CD4-positive, alpha-beta memory T cell (primary cell): ENCODE measurements at regions not wholly inside any gene's neighbourhood (a gene's known extent, or its start where the extent isn't known, plus 50 kb on each side); places are given as distances from the start of the nearest gene placed in this dataset.
"Not testable (repeated sequence)": the region's sequence is repeated elsewhere in the genome, so short reads cannot be mapped to it uniquely, and the experiment has no call there.

Experiments
- CTCF ChIA-PET: fragments of 350-600 bp; sonication (Branson Sonifier 250); formaldehyde crosslinking; loops from one replicate; lab custom pipeline; 2021; ENCODE audit warnings: inconsistent platforms; ENCODE audit not compliant: partially characterized antibody; lab: Charles Lee
- POLR2A ChIA-PET: fragments of 350-600 bp; sonication (Branson Sonifier 250); formaldehyde crosslinking; loops from one replicate; lab custom pipeline; 2021; ENCODE audit not compliant: partially characterized antibody; lab: Charles Lee
- DNase-seq, 5 donors: peaks; one replicate each; pipeline versions ENCODE4 v3.0.0 to v3.0.0-alpha.2; 2020 to 2022; ENCODE audit warnings: mixed read lengths in 1 of 5
- H3K27ac ChIP-seq: one replicate; pipeline ENCODE4 v1.7.0; 2013; ENCODE audit warnings: low read depth, low read length
- H3K27me3 ChIP-seq: 2 replicates; pipeline ENCODE4 v1.7.0; 2013; ENCODE audit warnings: mild to moderate bottlenecking, low read length, moderate library complexity; ENCODE audit not compliant: insufficient read depth
- H3K36me3 ChIP-seq: 2 replicates; pipeline ENCODE4 v1.7.0; 2013; ENCODE audit warnings: mild to moderate bottlenecking, low read length, moderate library complexity; ENCODE audit not compliant: insufficient read depth
- H3K4me1 ChIP-seq: 2 replicates; pipeline ENCODE4 v1.7.0; 2013; ENCODE audit warnings: mild to moderate bottlenecking, low read length, moderate library complexity; ENCODE audit not compliant: insufficient read depth
- H3K4me3 ChIP-seq, 2 donors: one replicate each; pipeline ENCODE4 v1.7.0; 2013; ENCODE audit warnings: low read length in 2 of 2, mild to moderate bottlenecking in 1 of 2
- H3K9me3 ChIP-seq, 2 donors: one replicate each; pipeline ENCODE4 v1.7.0; 2013; ENCODE audit warnings: low read length in 2 of 2, control low read depth in 1 of 2; ENCODE audit not compliant: control insufficient read depth in 1 of 2
- H3K27ac Mint-ChIP-seq, 7 donors: one replicate each; pipeline ENCODE4 v1.8.0; 2020 to 2021; ENCODE audit warnings: mixed read lengths in 7 of 7, mild to moderate bottlenecking in 6 of 7, inconsistent platforms in 3 of 7, moderate library complexity in 3 of 7
- H3K27me3 Mint-ChIP-seq, 2 donors: one replicate each; pipeline ENCODE4 v1.8.0; 2020 to 2021; ENCODE audit warnings: mixed read lengths in 2 of 2
- H3K36me3 Mint-ChIP-seq, 2 donors: one replicate each; pipeline ENCODE4 v1.8.0; 2020 to 2021; ENCODE audit warnings: mixed read lengths in 2 of 2, inconsistent platforms in 1 of 2, mild to moderate bottlenecking in 1 of 2
- H3K4me1 Mint-ChIP-seq, 4 donors: one replicate each; pipeline ENCODE4 v1.8.0; 2020 to 2021; ENCODE audit warnings: mixed read lengths in 4 of 4, mild to moderate bottlenecking in 1 of 4
- H3K4me3 Mint-ChIP-seq, 8 donors: one replicate each; pipeline ENCODE4 v1.8.0; 2020 to 2021; ENCODE audit warnings: mixed read lengths in 8 of 8, mild to moderate bottlenecking in 7 of 8, moderate library complexity in 6 of 8, inconsistent platforms in 3 of 8
- H3K9me3 Mint-ChIP-seq, 8 donors: one replicate each; pipeline ENCODE4 v1.8.0; 2020 to 2021; ENCODE audit warnings: mixed read lengths in 8 of 8, mild to moderate bottlenecking in 5 of 8, inconsistent platforms in 3 of 8, moderate library complexity in 1 of 8
- intact Hi-C: fragments of 100-400 bp; cut with micrococcal nuclease; formaldehyde crosslinking; loops from one replicate; pipeline ENCODE4 v1.15.1; 2023

- CTCF ChIA-PET = no interaction called here
- Histone ChIP-seq H3K36me3 (no peaks in the 10 kb centered on the region), H3K4me1 (no peaks in the 10 kb centered on the region), H3K4me3 (no peak overlapping the region), H3K9me3 (no peaks in the 10 kb centered on the region), H3K27me3 (no peaks in the 10 kb centered on the region), H3K27ac (no peak overlapping the region)
- Mint-ChIP-seq H3K27me3 (peaks cover 2 to 19% of the 10 kb centered on the region in 2 donors), H3K36me3 (no peaks in the 10 kb centered on the region), H3K4me3 (no peak overlapping the region), H3K4me1 (no peaks in the 10 kb centered on the region), H3K27ac (no peak overlapping the region), H3K9me3 (no peaks in the 10 kb centered on the region)
- POLR2A ChIA-PET = no interaction called here
- no peak for DNase-seq
- intact Hi-C loops = no loop called here
These were observed 137.9 kb upstream of the LSM14A start for GRCh38 chr19:34034318-34034846.

DNA sequence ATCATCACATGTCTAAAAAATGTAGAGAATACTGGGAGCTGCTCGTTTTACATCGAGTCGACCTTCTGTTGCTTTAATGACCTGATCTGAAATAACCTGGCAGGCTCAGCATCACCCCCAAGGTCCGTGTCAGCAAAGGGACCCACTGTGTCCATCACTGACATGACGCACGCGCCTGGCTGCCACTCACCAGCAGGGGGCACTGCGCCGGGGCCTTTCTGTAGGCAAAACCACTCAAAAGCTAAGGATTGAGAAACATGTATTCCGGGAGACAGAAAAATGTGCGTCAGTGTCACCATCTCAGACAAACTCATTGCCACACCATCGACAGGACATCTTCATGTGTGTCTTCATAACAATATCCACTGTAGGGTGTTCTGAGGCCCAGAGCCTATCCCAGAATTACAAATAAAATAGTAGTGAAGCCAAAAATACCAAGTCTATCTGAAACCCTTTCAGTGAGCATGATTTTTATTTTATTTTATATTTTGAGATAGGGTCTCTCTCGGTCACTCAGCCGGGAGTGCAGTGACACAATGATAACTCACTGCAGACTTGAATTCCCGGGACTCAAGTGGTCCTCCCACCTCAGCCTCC is 130.3 kb upstream of the LSM14A start:
- Histone ChIP-seq H3K27me3 (no peaks in the 10 kb centered on the region), H3K4me1 (no peaks in the 10 kb centered on the region), H3K9me3 (no peaks in the 10 kb centered on the region), H3K4me3 (no peak overlapping the region), H3K27ac (no peak overlapping the region), H3K36me3 (no peaks in the 10 kb centered on the region)
- peaks cover 7 to 23% of the 10 kb centered on the region in 2 donors for H3K27me3 Mint-ChIP-seq
- POLR2A ChIA-PET = no interaction called here
- DNase-seq = peak; percentile 41 to 61 (median 45)
- H3K27ac Mint-ChIP-seq = no peak overlapping the region
- CTCF ChIA-PET = interaction anchor here (0.6 to 2.1 kb wide), 16 partner anchors 13 to 166 kb away, joined by 3 to 11 read pairs (median 3); no protein-coding TSS in a partner anchor
- peaks cover 0 to 2% (median 0%) of the 10 kb centered on the region in 4 donors for H3K4me1 Mint-ChIP-seq
- peaks cover 0 to 1% (median 0%) of the 10 kb centered on the region in 8 donors for H3K9me3 Mint-ChIP-seq
- intact Hi-C loops = loop anchor here (1.0 to 10.0 kb wide), 2 partner anchors 54 to 673 kb away; no protein-coding TSS in a partner anchor
- no peak overlapping the region for H3K4me3 Mint-ChIP-seq
- H3K36me3 Mint-ChIP-seq = no peaks in the 10 kb centered on the region

- Mint-ChIP-seq H3K27ac (no peak overlapping the region), H3K27me3 (peaks cover 12 to 28% of the 10 kb centered on the region in 2 donors), H3K4me1 (peaks cover 0 to 2% (median 0%) of the 10 kb centered on the region in 4 donors), H3K36me3 (no peaks in the 10 kb centered on the region), H3K4me3 (no peak overlapping the region), H3K9me3 (peaks cover 0 to 1% (median 0%) of the 10 kb centered on the region in 8 donors)
- Histone ChIP-seq H3K9me3 (no peaks in the 10 kb centered on the region), H3K27me3 (no peaks in the 10 kb centered on the region), H3K4me1 (no peaks in the 10 kb centered on the region), H3K36me3 (no peaks in the 10 kb centered on the region), H3K4me3 (no peak overlapping the region), H3K27ac (no peak overlapping the region)
- intact Hi-C loops = loop anchor here (10.0 kb wide), 1 partner anchor 671 kb away; no protein-coding TSS in a partner anchor
- CTCF ChIA-PET = interaction anchor here (1.2 kb wide), 1 partner anchor 100 kb away, joined by 5 read pairs; no protein-coding TSS in a partner anchor
- POLR2A ChIA-PET = no interaction called here
- no peak for DNase-seq
These were observed 128.3 kb upstream of the LSM14A start for GRCh38 chr19:34044021-34044420.

DNA sequence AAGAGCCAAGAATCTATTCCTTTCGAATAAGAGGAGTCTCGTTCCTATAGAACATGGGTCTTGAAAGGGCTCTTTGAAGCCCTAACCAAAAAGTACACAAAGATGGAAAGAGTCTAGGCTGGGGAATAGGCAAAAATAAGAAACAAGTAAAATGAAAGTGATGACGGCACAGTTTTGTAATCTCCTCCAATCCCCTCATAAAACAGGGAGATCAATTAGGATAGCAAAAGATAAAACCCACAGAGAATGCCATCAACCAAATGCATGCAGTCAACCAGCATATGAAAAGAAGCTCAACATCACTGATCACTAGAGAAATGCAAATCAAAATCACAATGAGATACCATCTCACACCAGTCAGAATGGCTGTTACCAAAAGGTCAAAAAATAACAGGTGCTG is 122.4 kb upstream of the LSM14A start:
- no peaks in the 10 kb centered on the region for H3K9me3 ChIP-seq
- H3K27me3 ChIP-seq = no peaks in the 10 kb centered on the region
- no peak for DNase-seq
- no peak overlapping the region for H3K4me3 ChIP-seq
- H3K9me3 Mint-ChIP-seq = no peaks in the 10 kb centered on the region
- H3K36me3 ChIP-seq = no peaks in the 10 kb centered on the region
- CTCF ChIA-PET = no interaction called here
- H3K27ac ChIP-seq = no peak overlapping the region
- no peaks in the 10 kb centered on the region for H3K4me1 ChIP-seq
- peaks cover 22 to 25% of the 10 kb centered on the region in 2 donors for H3K27me3 Mint-ChIP-seq
- POLR2A ChIA-PET = no interaction called here
- peaks cover 0 to 1% (median 0%) of the 10 kb centered on the region in 4 donors for H3K4me1 Mint-ChIP-seq
- intact Hi-C loops = loop anchor here (10.0 kb wide), 1 partner anchor 665 kb away; no protein-coding TSS in a partner anchor
- H3K4me3 Mint-ChIP-seq = no peak overlapping the region
- H3K36me3 Mint-ChIP-seq = no peaks in the 10 kb centered on the region
- no peak overlapping the region for H3K27ac Mint-ChIP-seq

DNA sequence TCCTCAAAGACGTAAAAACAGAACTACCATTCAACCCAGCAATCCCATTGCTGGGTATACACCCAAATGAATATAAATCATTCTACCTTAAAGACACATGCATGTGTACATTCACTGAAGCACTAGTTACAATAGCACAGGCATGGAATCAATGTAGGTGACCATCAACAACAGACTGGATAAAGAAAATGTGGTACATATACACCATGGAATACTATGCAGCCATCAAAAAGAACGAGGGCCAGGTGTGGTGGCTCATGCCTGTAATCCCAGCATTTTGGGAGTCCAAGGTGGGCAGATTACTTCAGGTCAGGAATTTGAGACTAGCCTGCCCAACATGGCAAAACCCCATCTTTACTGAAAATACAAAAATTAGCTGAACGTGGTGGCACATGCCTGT is 121.9 kb upstream of the LSM14A start:
- H3K27ac Mint-ChIP-seq, H3K4me3 Mint-ChIP-seq, H3K36me3 Mint-ChIP-seq, CTCF ChIA-PET, H3K9me3 ChIP-seq, H3K4me1 ChIP-seq, H3K27ac ChIP-seq, intact Hi-C loops, POLR2A ChIA-PET, H3K36me3 ChIP-seq, DNase-seq, H3K4me1 Mint-ChIP-seq, H3K9me3 Mint-ChIP-seq, H3K27me3 ChIP-seq, H3K4me3 ChIP-seq: not testable (repeated sequence)
- H3K27me3 Mint-ChIP-seq = peaks cover 22 to 25% of the 10 kb centered on the region in 2 donors

GRCh38 chr19:34051255-34051654 is 121.0 kb upstream of the LSM14A start:
- DNase-seq = no peak
- CTCF ChIA-PET = no interaction called here
- intact Hi-C loops = no loop called here
- Histone ChIP-seq H3K4me1 (no peaks in the 10 kb centered on the region), H3K27ac (no peak overlapping the region), H3K9me3 (no peaks in the 10 kb centered on the region), H3K27me3 (no peaks in the 10 kb centered on the region), H3K4me3 (no peak overlapping the region), H3K36me3 (no peaks in the 10 kb centered on the region)
- H3K36me3 Mint-ChIP-seq = no peaks in the 10 kb centered on the region
- no peak overlapping the region for H3K4me3 Mint-ChIP-seq
- peaks cover 22 to 25% of the 10 kb centered on the region in 2 donors for H3K27me3 Mint-ChIP-seq
- H3K4me1 Mint-ChIP-seq = peaks cover 0 to 1% (median 0%) of the 10 kb centered on the region in 4 donors
- H3K27ac Mint-ChIP-seq = no peak overlapping the region
- no peaks in the 10 kb centered on the region for H3K9me3 Mint-ChIP-seq
- POLR2A ChIA-PET = no interaction called here

DNA sequence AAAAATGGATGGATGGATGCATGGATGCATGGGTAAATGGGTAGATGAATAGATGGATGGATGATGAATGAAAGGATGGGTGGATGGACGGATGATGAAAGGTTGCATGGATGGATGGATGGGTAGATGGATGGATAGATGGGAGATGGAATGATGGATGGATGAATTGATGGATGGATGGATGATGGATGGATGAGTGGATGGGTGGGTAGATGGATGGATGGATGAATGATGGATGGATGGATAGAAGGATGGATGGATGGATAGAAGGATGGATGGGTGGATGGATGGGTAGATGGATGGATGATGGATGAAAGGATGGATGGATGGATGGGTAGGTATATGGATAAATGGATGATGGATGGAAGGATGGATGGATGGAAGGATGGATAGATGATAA is 115.1 kb upstream of the LSM14A start:
- Mint-ChIP-seq H3K27ac (no peak overlapping the region), H3K4me1 (no peaks in the 10 kb centered on the region), H3K27me3 (peaks cover 11 to 18% of the 10 kb centered on the region in 2 donors), H3K36me3 (no peaks in the 10 kb centered on the region), H3K9me3 (no peaks in the 10 kb centered on the region), H3K4me3 (no peak overlapping the region)
- POLR2A ChIA-PET = no interaction called here
- Histone ChIP-seq H3K36me3 (no peaks in the 10 kb centered on the region), H3K4me1 (no peaks in the 10 kb centered on the region), H3K27me3 (no peaks in the 10 kb centered on the region), H3K27ac (no peak overlapping the region), H3K9me3 (no peaks in the 10 kb centered on the region), H3K4me3 (no peak overlapping the region)
- CTCF ChIA-PET = no interaction called here
- DNase-seq = no peak
- intact Hi-C loops = no loop called here
